CD4-positive, alpha-beta T cell treated with Interleukin-15 for 4 hours (primary cell): ENCODE measurements at regions not wholly inside any gene's neighbourhood (a gene's known extent, or its start where the extent isn't known, plus 50 kb on each side); places are given as distances from the start of the nearest gene placed in this dataset.

ENCODE experiments used
- DNase-seq: peaks from one replicate; pipeline ENCODE4 v3.0.0-alpha.2; 2020; ENCODE audit warnings: low spot score

DNA sequence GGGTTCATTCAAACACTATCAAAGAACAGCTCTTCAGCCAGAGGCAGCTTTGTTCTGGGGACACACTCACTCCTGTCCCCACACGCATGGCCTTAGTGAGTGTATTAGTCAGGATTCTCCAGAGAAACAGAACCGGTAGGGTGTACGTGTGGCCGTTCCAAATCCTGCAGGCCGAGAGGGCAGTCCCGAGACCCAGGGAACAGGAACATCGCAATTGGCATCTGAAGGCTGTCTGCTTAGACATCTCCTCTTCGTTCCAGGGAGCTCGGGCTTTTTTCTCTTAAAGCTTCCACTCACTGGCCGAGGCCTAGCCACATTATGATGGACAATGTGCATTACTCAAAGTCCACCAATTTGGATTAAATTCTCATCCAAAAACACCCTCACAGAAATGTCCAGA, 523.3 kb downstream of the GLRX3 start:
- DNase-seq: no peak

GRCh38 chr10:130660266-130660665, 524.1 kb downstream of the GLRX3 start:
- DNase-seq: no peak

GRCh38 chr10:130661419-130661818, 525.2 kb downstream of the GLRX3 start:
- no peak for DNase-seq

- no peak for DNase-seq
Observed at GRCh38 chr10:130662775-130663174, 526.6 kb downstream of the GLRX3 start.

- DNase-seq: no peak
Observed at GRCh38 chr10:130664526-130664925, 528.3 kb downstream of the GLRX3 start.

GRCh38 chr10:130666215-130666614, 530.0 kb downstream of the GLRX3 start:
- DNase-seq: no peak

DNA sequence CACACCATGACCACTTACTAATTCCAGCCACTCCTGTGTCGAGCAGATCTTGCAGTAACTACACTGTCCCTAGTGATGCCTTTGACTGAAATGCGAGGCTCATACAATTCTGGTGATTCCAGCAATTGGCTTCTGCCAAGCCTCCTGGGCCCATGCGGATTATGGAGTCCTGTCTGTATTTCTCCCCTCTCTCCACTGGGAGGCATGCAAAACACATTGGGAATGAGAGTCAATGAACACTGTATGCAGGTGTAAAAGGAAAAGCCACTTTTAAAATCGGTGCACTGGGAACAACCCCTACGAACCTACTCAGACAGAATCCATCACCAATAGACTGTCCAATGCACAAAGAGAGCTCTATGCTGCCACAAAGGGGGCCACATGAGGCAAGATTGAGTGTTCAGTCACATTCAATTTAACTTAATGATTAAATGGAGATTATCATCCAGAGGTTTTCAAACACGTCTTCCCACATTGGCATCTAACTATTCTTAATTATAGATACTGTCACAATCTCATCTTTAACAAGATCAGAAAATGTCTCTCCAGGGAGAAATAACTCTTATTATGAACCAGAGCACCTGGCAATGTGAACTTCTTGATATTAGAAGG, 550.6 kb downstream of the GLRX3 start:
- DNase-seq: no peak

DNA sequence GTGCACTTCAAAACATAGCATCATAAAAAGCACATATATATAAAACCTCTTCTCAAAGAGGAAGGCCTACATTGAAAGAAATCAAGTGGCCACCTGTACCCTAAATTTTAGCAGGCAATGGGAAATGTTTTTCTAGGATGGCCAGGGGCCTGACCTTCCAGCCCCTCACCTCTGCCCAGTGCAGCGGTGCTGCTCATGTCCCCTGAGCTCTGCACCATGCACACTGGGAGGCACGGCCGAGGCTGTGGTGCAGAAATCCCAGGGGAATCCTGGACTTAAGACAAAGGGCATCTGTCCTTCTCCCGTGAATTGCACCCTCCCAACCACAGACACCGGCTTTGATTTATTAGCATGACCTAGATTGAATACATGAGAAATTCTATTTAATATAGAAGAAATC, 551.4 kb downstream of the GLRX3 start:
- no peak for DNase-seq

DNA sequence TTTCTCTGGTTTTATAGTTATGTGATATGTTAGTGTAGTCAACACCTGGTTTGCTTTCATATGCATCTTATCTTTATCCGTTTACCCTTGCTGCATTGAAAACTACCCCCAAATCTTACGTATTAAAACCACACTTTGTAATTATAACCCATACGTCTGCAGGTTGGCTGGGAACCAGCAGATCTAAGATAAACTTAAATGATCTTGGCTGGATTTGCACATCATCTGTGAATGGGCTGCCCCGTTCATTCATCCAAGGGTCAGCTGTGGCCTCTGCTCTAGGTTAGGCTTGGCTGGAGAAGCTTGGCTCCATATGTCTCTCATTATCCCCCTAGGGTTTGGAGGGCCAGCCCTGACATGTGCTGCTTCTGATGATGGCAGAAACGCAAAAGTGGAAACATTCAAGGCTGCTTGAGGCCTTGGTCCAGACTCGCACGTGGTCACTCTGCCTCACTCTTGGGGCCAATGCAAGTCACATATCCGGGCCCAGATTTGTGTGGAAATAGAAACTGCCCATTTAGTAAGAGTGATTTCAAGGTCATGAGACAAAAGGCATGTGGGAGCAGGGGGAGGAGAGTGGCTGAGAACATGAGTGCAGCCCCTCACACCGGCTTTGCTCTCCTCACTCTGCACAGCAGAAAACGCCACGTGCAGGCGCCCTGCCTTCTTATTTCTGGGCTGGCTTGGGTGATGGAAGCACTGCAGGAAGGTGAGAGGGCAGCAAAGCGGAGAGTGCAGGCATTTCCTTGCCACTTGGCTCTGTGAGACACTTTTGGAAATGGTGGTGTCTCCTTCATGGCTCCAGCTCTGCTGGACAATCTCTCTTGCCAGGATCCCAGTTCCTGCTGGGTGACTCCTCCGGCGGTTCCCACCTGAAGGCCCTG, 553.8 kb downstream of the GLRX3 start:
- DNase-seq: no peak

DNA sequence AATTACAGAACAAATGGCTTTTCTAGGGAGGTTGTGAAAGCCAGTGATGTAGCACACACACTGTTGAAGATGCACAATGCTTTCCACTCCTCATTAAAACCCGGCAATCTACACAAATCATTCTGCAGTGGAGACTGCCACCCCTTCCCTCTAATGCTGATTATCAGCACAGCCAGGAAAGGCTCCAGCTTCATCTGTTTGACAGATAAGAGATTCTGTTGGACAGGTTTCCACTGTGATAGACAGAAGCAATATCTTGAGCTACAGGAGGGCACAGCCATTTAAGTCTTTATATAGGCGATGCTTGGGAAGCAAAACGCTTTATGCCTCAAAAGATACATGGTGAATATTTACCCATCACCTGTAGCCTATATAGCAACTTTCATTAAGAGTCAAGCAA, 555.6 kb downstream of the GLRX3 start:
- no peak for DNase-seq

DNA sequence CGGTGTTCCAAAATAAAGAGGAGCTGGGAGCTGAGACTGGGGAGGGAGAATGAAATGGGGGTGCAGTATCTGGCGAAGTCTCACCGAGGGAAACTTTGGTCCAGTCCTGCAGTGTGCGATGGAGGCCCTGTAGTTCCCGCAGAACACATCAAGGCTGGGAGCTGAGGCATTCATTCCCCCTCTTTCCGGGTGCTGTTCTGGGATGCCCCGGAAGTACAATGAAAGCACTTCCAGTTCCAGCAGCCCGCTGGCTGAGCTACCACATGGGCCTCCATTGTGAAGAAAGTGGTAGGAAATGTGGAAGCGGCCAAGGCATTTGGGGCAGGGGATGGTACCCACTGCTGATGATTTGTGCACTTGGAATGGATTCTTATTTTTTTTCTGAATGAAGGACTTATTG, 560.7 kb downstream of the GLRX3 start:
- no peak for DNase-seq

DNA sequence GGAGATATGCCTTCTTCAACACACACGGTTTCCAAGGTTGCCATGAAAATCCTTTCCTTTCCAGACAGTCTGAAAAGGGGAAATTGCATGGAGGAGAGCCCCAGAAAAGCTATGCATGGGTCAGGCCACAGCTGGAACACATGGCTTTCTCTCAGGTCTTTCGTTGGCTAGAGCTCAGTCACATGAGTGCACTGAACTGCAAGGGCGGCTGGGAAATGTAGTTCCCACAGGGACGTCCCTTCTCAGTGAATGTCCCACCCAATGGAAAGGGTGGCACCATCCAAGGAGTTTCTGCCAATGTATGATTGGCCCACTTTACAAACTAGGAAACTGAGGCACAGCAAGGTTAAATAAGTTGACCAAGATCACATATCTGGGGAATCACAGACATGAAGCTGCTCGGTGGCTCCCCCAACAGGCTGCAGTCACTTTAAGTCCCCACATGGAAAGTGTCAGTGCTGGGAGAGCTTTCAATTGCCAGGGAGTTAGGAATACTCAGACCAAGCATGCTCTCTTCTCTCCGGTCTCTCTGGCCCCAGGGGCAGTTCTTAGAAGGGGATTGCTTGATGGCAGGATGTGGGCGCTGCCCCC, 571.3 kb downstream of the GLRX3 start:
- no peak for DNase-seq

DNA sequence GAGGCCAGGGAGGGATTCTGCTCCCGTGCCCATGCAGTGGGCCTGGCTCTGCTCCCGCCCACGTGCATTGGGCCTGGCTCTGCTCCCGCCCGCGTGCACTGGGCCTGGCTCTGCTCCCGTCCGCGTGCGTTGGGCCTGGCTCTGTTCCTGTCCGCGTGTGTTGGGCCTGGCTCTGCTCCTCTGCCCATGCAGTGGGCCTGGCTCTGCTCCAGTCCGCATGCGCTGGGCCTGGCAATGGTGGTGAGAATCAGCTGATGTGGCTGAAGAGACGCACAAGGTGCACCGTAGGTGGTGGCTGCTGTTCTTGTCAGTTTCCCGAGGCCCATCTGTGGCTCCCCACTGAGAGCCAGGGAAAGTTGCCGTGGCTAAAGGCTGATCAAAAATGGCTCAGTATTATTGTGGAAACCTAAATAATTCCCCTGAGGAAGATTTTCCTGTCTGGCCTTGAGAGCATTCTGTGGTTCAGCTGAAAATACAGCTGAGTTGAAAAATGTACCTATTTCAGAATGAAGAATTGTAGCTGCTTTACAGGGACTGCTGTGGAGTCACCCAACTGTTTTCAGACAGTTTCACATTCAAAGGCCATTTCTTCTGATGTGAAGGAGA, 572.4 kb downstream of the GLRX3 start:
- no peak for DNase-seq

DNA sequence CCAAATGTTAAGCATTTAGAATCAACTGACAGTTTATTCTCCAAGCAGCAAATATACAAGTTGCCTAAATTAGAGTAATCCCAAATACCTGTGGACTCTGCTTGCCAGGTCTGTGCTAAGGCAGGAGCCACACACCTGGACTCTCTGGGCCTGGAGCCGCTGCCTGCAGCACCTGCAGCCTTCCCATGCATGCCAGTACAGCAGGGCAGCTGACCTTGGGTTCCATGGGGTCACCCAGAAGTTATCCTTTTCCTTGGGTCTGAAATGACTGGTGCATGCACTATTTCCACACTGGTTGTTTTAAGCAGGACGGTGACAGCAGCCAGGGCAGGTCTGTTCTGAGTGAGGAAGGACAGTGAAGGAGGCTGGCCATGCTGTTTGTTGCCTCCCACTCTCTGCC, 573.2 kb downstream of the GLRX3 start:
- DNase-seq: no peak

GRCh38 chr10:130711072-130711471, 574.9 kb downstream of the GLRX3 start:
- DNase-seq: no peak

DNA sequence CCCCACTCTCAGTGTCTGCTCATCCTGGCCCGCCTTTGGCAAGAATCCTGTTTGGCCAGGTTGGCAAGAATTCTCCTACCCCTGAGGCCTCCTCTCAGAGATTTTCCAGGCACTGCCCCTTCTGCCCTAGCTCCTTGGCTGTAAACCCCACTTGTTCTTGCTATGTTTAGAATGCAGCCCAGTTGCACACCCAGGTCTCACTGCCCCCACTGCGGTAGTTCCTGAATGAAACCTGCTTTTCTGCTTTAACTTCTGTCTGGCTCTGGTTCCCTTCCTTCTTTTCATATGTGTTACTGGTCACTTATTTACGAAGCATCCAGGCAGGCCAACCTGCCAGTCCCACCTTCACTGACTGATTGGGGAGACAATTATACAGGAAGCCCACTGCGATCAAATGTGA, 576.9 kb downstream of the GLRX3 start:
- no peak for DNase-seq

DNA sequence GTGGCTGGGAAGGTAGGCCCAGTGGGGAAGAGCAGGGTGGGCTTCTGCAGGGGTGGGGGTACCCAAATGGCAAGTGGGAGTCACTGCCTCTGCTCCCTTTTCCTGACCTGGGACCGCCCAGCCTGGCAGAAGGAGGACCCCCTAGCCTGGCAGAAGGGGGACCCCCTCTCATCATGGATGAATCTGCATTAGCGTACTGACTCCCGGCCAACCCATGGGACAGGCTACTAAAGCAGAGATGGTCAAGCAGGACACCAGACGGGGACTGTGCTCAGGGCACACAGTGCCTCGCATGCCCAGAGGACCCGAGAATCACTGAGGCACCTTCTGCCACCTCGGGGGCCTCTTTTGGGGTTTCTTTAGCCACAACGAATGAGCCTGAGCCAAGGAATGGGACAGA, 577.5 kb downstream of the GLRX3 start:
- no peak for DNase-seq

DNA sequence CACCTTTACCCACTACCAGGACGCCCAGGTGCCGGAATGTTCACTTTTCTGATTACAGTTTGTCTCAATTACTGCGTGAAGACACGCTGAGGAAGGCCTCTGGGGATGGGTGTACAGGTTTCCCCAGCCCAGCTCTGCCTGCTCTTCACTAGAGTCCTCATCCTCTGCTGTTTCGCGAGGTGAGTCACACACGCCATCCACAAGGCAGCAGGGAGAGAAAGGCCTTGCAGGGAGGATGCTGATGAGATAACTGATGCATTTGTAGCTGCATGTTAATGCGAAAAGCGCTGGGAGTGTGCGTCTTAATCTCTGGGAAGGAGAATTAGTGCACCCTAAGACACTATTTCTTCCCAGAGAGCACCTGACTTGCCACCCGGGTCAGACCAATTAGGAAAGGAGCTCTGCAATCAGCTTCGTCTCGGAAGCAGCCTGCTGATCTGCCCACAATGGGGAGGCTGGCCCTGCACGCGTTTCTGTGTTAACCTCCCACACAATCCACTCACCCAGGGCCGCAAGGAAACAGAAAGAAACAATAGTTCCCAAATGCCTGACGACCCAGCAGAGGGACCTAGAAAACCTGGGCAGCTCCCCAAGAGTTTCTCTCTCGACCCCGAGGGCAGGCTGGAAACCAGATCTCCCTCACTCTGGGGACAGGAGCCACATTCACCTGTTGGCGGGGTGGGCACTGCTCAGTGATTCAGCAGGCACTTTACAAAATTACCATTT, 578.7 kb downstream of the GLRX3 start:
- no peak for DNase-seq

DNA sequence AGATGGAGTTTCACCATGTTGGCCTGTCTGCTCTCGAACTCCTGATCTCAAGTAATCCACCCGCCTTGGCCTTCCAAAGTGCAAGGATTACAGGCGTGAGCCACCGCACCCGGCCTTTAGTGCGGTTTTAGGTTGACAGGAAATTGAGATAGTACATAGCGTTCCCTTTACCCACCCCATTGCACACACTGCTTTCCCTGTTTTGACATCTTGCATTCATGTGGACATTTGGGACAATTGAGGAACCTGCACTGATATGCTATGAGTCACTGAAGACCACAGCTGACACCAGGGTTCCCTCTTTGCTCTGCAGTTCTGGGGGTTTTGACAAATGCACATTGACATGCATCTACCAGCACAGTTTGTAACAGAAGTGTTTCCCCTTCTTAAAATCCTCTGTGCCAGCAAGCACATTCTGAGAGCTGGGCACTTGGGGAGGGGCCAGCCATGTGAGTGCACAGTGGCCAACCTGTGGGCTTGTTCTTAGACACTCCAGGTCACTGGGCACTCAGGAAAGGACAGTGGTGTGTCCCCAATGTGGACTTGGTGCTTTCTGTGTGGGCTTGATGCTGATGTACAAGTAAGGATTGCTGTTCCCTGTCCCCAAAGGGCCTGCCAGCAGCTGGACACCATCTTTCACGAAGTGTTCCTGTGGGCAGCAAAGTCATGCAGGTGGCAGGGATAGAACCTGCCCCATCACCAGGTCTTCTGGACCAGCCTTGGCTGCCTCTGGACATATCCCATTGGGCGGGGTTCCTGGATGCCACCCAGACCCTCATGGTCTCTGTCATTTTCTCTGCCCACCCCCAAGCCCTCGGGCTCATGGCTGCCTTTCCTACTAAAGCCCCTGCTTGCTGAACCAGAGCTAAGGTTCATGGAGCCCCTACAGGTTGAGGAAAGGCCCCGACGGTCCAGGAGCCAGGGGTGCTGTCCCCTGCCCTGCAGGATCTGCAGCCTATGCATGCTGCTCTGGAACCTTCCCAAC, 579.8 kb downstream of the GLRX3 start:
- DNase-seq: no peak

- no peak for DNase-seq
Observed at GRCh38 chr10:130717083-130717482, 580.9 kb downstream of the GLRX3 start.
